HFF-Myc (cell line): ENCODE measurements at regions not wholly inside any gene's neighbourhood (a gene's known extent, or its start where the extent isn't known, plus 50 kb on each side); places are given as distances from the start of the nearest gene placed in this dataset.

Source experiments
- DNase-seq: peaks from one replicate; pipeline ENCODE4 v3.0.0-alpha.2; 2011; ENCODE audit warnings: low read depth; ENCODE audit errors: extremely low read depth
- H3K4me3 ChIP-seq: replicated peaks from 2 replicates; pipeline ENCODE4 v1.5.1; 2011; ENCODE audit warnings: low read depth, mild to moderate bottlenecking, control low read depth, low read length
- TF ChIP-seq, protein P1 (sequence below): IDR thresholded peaks from 2 replicates; pipeline ENCODE4 v1.5.1; 2012; ENCODE audit warnings: mild to moderate bottlenecking, low read depth, low read length, control low read depth; ENCODE audit errors: missing control alignments

DNA sequence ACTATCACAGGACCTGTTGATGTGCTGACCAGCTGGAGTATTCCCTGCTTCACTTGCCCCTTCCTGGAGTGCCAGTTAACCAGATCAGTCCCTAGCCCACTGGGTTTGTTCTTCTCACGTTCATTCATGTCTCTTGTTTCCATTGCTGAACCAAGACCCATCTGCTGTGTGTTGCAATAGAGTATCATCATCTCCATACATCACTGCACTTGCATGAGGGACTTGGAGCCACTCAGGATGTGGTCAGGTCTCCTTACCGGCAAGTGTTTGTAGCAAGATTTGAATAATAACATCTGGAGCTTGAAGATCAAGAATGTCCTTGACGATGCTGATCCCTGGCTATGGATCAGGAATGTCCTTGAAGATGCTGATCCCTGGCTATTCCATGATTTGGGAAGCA lies 358.6 kb downstream of the IRX1 start:
- H3K4me3 ChIP-seq: no peak overlapping the region
- no peak for DNase-seq
- TF ChIP-seq, protein P1, sequence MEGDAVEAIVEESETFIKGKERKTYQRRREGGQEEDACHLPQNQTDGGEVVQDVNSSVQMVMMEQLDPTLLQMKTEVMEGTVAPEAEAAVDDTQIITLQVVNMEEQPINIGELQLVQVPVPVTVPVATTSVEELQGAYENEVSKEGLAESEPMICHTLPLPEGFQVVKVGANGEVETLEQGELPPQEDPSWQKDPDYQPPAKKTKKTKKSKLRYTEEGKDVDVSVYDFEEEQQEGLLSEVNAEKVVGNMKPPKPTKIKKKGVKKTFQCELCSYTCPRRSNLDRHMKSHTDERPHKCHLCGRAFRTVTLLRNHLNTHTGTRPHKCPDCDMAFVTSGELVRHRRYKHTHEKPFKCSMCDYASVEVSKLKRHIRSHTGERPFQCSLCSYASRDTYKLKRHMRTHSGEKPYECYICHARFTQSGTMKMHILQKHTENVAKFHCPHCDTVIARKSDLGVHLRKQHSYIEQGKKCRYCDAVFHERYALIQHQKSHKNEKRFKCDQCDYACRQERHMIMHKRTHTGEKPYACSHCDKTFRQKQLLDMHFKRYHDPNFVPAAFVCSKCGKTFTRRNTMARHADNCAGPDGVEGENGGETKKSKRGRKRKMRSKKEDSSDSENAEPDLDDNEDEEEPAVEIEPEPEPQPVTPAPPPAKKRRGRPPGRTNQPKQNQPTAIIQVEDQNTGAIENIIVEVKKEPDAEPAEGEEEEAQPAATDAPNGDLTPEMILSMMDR: no peak

DNA sequence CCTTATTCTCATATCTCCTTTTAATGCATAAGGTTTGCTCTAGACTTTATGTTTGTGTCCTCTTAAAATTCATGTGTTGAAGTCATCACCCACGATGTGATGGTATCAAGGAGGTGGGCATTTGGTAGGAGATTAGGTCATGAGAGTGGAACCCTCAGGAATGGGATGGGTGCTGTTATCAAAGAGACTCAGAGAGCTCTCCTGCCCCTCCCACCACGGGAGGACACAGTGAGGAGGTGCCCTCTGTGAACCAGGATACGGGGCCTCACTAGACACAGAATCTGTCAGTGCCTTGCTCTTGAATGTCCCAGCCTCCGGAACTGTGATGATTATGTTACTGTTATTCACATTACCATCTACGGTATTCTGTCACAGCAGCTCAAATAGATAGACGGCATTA lies 359.0 kb downstream of the IRX1 start:
- TF ChIP-seq, protein P1: no peak
- no peak for DNase-seq
- no peak overlapping the region for H3K4me3 ChIP-seq

DNA sequence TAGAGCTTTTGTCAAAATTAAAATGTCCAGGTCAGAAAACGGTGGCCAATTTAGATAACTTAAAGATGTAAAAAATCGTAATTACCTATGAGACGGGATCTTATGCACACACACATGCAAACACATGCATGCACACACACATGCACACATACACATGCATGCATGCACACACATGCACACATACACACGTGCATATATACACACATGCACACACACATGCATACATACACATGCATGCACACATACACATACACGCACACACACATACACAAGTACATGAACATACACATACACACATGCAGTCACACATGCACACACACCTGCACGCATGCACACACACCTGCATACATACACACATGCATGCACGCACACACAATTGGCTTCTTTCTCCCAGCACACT lies 362.0 kb downstream of the IRX1 start:
- TF ChIP-seq, protein P1: no peak
- no peak for DNase-seq
- no peak overlapping the region for H3K4me3 ChIP-seq

DNA sequence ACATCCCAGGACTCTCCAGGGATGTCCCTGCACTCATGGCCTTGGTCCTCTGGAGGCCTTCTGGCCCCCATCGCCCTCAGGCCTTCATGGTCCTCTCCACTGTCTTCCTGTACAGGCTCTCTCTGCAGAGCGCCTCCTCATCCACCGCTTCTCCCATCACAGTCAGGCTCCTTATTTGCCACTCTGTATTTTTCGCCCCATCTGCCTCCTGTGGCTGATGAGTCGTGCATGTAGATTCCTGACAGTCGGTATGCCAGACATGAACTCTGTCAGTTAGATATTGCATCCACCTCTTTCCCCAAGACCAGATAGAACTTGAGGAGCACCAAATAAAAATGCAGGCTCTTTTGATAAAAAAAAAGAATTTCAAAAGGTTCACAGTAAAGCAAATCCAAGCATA lies 362.8 kb downstream of the IRX1 start:
- TF ChIP-seq, protein P1: no peak
- no peak overlapping the region for H3K4me3 ChIP-seq
- no peak for DNase-seq

DNA sequence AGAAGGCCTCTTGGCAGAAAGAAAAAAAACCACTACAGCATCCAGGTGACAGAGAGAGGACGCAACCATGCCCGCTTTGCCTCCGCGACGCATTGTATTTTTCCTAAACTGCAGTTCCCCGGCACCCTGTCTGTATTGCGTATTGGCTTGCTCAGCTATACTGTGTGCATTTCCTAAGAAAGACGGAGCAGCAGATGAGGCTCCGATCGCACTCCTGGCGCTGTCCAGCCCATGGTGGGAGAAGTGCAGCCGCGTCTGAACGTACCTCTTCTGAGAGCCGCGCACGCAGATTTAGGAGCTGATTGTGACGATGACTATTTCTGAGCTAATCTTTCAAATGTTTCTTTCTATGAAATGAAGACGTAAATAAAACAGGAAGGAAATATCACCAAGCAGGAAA lies 366.5 kb downstream of the IRX1 start:
- DNase-seq: no peak
- TF ChIP-seq, protein P1: no peak

DNA sequence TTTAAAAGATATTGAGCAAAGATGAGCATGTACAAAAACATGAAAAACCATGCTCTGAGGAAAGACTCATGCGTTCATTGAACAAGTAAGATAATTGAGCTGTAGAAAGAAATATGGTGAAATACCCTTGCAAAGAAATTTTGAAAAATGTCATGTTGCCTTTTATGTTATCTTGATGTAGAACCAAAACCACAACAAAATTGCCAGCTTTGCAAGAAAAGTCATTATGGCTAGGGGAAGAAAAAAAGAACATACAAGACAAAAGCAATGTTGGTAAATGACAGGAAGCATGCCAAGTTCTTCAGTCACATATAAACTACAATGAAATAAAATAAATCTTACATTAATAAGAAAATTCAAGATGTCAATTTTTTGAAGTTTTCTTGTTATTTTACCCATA lies 368.0 kb downstream of the IRX1 start:
- DNase-seq: no peak
- no peak overlapping the region for H3K4me3 ChIP-seq
- TF ChIP-seq, protein P1: no peak

More for the DNA sequence above, 366.5 kb downstream of the IRX1 start:
- no peak overlapping the region for H3K4me3 ChIP-seq

DNA sequence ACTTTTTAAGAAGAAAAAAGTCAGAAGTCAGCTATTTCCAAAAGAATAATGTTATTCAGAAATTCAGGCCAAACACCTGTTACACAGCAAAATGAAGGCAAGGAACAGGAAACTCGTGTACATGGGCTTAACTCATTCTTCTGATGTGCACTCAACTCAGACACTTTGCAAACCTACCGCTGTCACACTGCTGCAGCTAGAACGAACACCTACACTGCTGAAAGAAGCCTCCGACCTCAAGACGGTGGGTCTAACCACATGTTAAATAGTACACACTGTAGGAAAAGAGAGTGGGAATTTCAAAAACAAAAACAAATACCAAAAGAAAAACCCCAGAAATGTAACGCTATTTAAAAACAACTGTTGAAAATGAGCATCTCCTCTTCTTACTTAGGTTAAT lies 384.5 kb downstream of the IRX1 start:
- no peak for DNase-seq
- TF ChIP-seq, protein P1: no peak
- no peak overlapping the region for H3K4me3 ChIP-seq
